ENCODE measurements at regions not wholly inside any gene's neighbourhood (a gene's known extent, or its start where the extent isn't known, plus 50 kb on each side); places are given as distances from the start of the nearest gene placed in this dataset.

DNA sequence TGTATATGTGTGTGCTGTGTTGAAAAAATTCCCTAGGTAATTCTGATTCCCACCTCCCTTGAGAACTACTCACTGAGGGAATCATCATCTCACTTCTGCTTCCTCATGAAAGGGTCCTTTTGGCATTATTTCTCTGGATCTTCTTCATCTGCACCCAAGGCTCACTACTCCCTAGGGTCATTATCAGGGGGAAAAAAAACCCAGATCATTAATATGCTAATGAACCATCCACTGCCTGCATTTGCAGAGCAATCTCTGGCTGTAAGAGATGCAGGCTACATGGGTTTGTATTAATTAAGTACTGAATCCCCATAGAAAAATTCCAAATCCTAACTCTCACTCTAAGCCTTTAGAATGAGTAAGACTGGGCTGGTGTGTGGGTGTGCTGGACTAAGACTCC lies 68.0 kb upstream of the IGFBP5 start:
- BruUV-seq (replicated peaks) = no TSS peak
- intact Hi-C loops (cut with micrococcal nuclease) = no loop called here

DNA sequence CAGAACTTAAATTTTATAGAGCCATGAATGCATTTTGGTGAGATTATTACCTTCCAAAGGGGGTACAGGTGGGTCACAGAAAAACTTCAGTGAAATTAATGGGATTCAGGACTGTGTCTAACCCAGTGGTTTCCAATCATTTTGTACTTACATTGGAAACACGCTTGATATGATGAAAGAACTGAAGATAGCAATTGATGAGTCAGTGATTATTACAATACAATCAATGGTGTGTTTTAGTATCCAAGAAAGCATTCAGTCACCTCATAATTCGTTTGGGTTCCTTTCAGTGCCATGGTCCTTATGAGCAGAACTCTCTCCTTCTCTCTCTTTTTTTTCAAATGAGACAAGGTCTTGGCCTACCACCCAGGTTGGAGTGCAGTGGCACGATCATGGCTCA lies 66.5 kb upstream of the IGFBP5 start:
- Mint-ChIP-seq H3K27me3 (ENCODE audit: insufficient read depth, unreplicated experiment) (peaks cover 3% of the 10 kb centered on the region), H3K4me1 (ENCODE audit: insufficient read depth, unreplicated experiment) (no peaks in the 10 kb centered on the region), H3K36me3 (ENCODE audit: insufficient read depth, unreplicated experiment) (no peaks in the 10 kb centered on the region), H3K9me3 (ENCODE audit: unreplicated experiment) (no peaks in the 10 kb centered on the region), H3K4me3 (ENCODE audit: unreplicated experiment) (no peak overlapping the region), H3K27ac (ENCODE audit: low read depth, unreplicated experiment) (no peak overlapping the region)
- CTCF ChIA-PET = no interaction called here
- BruUV-seq (replicated peaks) = no TSS peak
- intact Hi-C loops (cut with micrococcal nuclease) = no loop called here
- no peak for DNase-seq (ENCODE audit: unreplicated experiment)
- TF ChIP-seq, protein P1, sequence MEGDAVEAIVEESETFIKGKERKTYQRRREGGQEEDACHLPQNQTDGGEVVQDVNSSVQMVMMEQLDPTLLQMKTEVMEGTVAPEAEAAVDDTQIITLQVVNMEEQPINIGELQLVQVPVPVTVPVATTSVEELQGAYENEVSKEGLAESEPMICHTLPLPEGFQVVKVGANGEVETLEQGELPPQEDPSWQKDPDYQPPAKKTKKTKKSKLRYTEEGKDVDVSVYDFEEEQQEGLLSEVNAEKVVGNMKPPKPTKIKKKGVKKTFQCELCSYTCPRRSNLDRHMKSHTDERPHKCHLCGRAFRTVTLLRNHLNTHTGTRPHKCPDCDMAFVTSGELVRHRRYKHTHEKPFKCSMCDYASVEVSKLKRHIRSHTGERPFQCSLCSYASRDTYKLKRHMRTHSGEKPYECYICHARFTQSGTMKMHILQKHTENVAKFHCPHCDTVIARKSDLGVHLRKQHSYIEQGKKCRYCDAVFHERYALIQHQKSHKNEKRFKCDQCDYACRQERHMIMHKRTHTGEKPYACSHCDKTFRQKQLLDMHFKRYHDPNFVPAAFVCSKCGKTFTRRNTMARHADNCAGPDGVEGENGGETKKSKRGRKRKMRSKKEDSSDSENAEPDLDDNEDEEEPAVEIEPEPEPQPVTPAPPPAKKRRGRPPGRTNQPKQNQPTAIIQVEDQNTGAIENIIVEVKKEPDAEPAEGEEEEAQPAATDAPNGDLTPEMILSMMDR (IDR thresholded peaks at IDR 0.05; ENCODE audit: unreplicated experiment) = no peak
- POLR2A ChIA-PET = no interaction called here

More for the DNA sequence above, 68.0 kb upstream of the IGFBP5 start:
- no peak overlapping the region for H3K27ac Mint-ChIP-seq (ENCODE audit: low read depth, unreplicated experiment)
- H3K27me3 Mint-ChIP-seq (ENCODE audit: insufficient read depth, unreplicated experiment) = peaks cover 10% of the 10 kb centered on the region
- H3K4me3 Mint-ChIP-seq (ENCODE audit: unreplicated experiment) = no peak overlapping the region
- DNase-seq (ENCODE audit: unreplicated experiment) = no peak
- H3K36me3 Mint-ChIP-seq (ENCODE audit: insufficient read depth, unreplicated experiment) = no peaks in the 10 kb centered on the region
- CTCF ChIA-PET = no interaction called here
- H3K4me1 Mint-ChIP-seq (ENCODE audit: insufficient read depth, unreplicated experiment) = no peaks in the 10 kb centered on the region
- TF ChIP-seq, protein P1 (IDR thresholded peaks at IDR 0.05; ENCODE audit: unreplicated experiment) = no peak
- no peaks in the 10 kb centered on the region for H3K9me3 Mint-ChIP-seq (ENCODE audit: unreplicated experiment)
- POLR2A ChIA-PET = interaction anchor here (1.0 kb wide), 1 partner anchor 22 kb away, joined by 3 read pairs; no protein-coding TSS in a partner anchor

DNA sequence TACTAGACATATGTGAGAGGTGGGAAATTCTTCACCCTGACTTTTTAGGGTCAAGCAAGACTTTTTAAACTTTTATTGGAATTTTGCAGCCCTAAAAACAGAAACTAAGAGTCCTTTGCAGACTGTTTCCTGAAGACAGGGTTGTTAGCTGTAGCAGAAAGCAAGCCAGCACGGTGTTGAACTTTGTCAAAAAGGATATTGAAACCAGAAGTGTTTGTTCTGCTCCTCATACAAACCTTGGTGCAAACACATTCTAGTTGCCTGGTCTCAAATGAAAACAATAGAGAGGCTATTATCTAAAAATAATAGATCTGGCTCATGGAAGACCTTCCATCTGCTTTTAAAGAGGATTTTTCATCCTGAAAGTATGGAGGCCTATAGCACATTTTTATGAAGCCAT lies 65.8 kb upstream of the IGFBP5 start:
- DNase-seq (ENCODE audit: unreplicated experiment) = no peak
- ChIA-PET POLR2A (no interaction called here), CTCF (no interaction called here)
- Mint-ChIP-seq H3K36me3 (ENCODE audit: insufficient read depth, unreplicated experiment) (no peaks in the 10 kb centered on the region), H3K4me1 (ENCODE audit: insufficient read depth, unreplicated experiment) (no peaks in the 10 kb centered on the region), H3K27ac (ENCODE audit: low read depth, unreplicated experiment) (no peak overlapping the region), H3K9me3 (ENCODE audit: unreplicated experiment) (no peaks in the 10 kb centered on the region), H3K27me3 (ENCODE audit: insufficient read depth, unreplicated experiment) (no peaks in the 10 kb centered on the region), H3K4me3 (ENCODE audit: unreplicated experiment) (no peak overlapping the region)
- intact Hi-C loops (cut with micrococcal nuclease) = no loop called here
- TF ChIP-seq, protein P1 (IDR thresholded peaks at IDR 0.05; ENCODE audit: unreplicated experiment) = no peak
- no TSS peak for BruUV-seq (replicated peaks)

DNA sequence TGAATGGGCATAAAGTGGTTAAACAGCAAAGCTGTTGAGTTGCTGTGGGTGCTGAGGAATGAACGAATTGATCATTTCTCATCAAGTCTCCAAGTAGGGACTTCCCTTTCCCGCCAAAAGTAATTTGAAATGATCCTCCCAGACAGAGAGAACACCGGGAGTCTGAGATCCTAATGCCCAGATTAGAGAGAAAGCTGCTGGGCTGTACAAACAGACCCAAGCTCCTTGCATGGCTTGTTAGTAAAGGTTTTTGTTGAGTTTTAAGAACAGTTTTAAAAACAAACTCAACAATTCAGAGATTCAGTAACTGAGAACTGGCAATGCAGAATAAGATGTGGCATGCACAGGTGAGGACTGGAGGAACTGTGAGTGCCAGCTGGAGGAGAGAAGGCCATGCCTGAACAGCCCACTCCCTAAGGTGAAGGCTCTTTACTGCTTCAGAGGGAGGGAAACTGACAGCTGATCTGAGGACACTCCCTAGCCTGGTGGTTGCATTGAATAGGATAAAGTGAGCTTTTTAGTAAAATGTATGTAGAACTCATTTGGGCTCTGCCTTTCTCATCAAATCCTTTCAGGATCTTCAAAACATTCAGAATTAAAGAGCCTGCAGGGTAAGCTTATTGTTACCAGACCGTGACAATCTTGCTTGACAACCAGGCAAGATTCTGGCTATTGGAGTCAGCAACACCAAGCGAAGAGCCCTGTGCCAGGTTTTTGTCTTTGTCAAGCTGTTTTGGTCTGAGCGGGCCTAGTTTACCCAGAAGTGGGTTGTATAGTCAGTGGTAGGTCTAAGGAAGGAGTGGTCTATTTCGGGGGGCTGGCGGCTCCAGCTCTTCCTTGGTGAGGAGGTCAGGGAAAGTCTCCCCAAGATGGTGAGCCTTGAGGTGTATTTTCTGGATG lies 63.2 kb upstream of the IGFBP5 start:
- no peaks in the 10 kb centered on the region for H3K4me1 Mint-ChIP-seq (ENCODE audit: insufficient read depth, unreplicated experiment)

More for the DNA sequence above, 63.2 kb upstream of the IGFBP5 start:
- ChIA-PET POLR2A (interaction anchor here (0.6 kb wide), 1 partner anchor 1225 kb away, joined by 3 read pairs; no protein-coding TSS in a partner anchor), CTCF (interaction anchor here (1.1 kb wide), 1 partner anchor 63 kb away, joined by 3 read pairs; the partner anchor contains the start of gene IGFBP5)
- TF ChIP-seq, protein P1 (IDR thresholded peaks at IDR 0.05; ENCODE audit: unreplicated experiment) = no peak
- Mint-ChIP-seq H3K27ac (ENCODE audit: low read depth, unreplicated experiment) (no peak overlapping the region), H3K9me3 (ENCODE audit: unreplicated experiment) (no peaks in the 10 kb centered on the region), H3K27me3 (ENCODE audit: insufficient read depth, unreplicated experiment) (peaks cover under 1% of the 10 kb centered on the region), H3K36me3 (ENCODE audit: insufficient read depth, unreplicated experiment) (no peaks in the 10 kb centered on the region), H3K4me3 (ENCODE audit: unreplicated experiment) (no peak overlapping the region)
- DNase-seq (ENCODE audit: unreplicated experiment) = no peak
- no TSS peak for BruUV-seq (replicated peaks)
- intact Hi-C loops (cut with micrococcal nuclease) = no loop called here
